Endothelial cell of umbilical vein (primary cell): ENCODE measurements at regions not wholly inside any gene's neighbourhood (a gene's known extent, or its start where the extent isn't known, plus 50 kb on each side); places are given as distances from the start of the nearest gene placed in this dataset.

Experiments used
- BruUV-seq: library from RNA; stranded (reverse); fragments of 400-500 nt; replicated peaks from 2 replicates; lab custom pipeline; 2021; lab: Mats Ljungman, UMichigan
- CTCF ChIA-PET: fragments of 300-600, 350-600 bp; sonication (Branson Sonifier 250); formaldehyde crosslinking; loops from one replicate; lab custom pipeline; 2021; ENCODE audit warnings: antibody characterized with exemption, inconsistent platforms; lab: Charles Lee
- POLR2A ChIA-PET: fragments of 300-600, 350-600 bp; sonication (Branson Sonifier 250); formaldehyde crosslinking; loops from one replicate; lab custom pipeline; 2021; ENCODE audit warnings: antibody characterized with exemption, inconsistent platforms; lab: Charles Lee
- DNase-seq: peaks from one replicate; pipeline ENCODE4 v3.0.0-alpha.2; 2011; ENCODE audit warnings: low read depth, low spot score
- FAIRE-seq: peaks from 2 replicates; lab custom pipeline; 2011; peaks lifted over from hg19 to GRCh38; lab: Jason Lieb, UNC
- H2AFZ ChIP-seq: 2 replicates; pipeline ENCODE4 v1.6.0; 2012; ENCODE audit warnings: low read depth, low read length, control low read depth, inconsistent platforms
- H3K27ac ChIP-seq: 2 replicates; pipeline ENCODE4 v1.5.1; 2011; ENCODE audit warnings: low read depth, mild to moderate bottlenecking, control low read depth, low read length, moderate library complexity; ENCODE audit not compliant: insufficient read depth
- H3K27me3 ChIP-seq, 2 experiments: 2 replicates each; pipeline versions ENCODE4 v1.6.0 to v1.6.1; 2011; ENCODE audit warnings: low read length in 2 of 2, mixed read lengths in 1 of 2; ENCODE audit not compliant: control insufficient read depth in 2 of 2, insufficient read depth in 2 of 2
- H3K36me3 ChIP-seq, 2 experiments: 2 replicates in 1 of 2; 3 replicates in 1 of 2; pipeline ENCODE4 v1.5.1; 2011; ENCODE audit warnings: low read length in 2 of 2, mild to moderate bottlenecking in 1 of 2, moderate library complexity in 1 of 2; ENCODE audit not compliant: control insufficient read depth in 2 of 2, insufficient read depth in 2 of 2; ENCODE audit errors: extremely low read depth in 1 of 2
- H3K4me1 ChIP-seq: 3 replicates; pipeline ENCODE4 v1.5.1; 2011; ENCODE audit warnings: mild to moderate bottlenecking, low read length; ENCODE audit not compliant: control insufficient read depth, insufficient read depth; ENCODE audit errors: extremely low read depth
- H3K4me2 ChIP-seq: 2 replicates; pipeline ENCODE4 v1.6.1; 2011; ENCODE audit warnings: low read length, control low read depth, mixed read lengths; ENCODE audit not compliant: insufficient read depth
- H3K4me3 ChIP-seq, 3 experiments: fragments of 200-600 bp in 1 of 3; sonication (generic), shearing (Covaris generic) in 1 of 3; replicated peaks in 1 of 3; 2 replicates each; pipeline ENCODE4 v1.5.1; 2011 to 2016; ENCODE audit warnings: control low read depth in 3 of 3, low read length in 3 of 3, mild to moderate bottlenecking in 2 of 3, inconsistent platforms in 1 of 3, low read depth in 1 of 3, moderate library complexity in 1 of 3; ENCODE audit not compliant: insufficient read depth in 1 of 3
- H3K79me2 ChIP-seq: 2 replicates; pipeline ENCODE4 v1.6.0; 2012; ENCODE audit warnings: low read length, inconsistent platforms; ENCODE audit not compliant: control insufficient read depth, insufficient read depth
- H3K9ac ChIP-seq: replicated peaks from 2 replicates; pipeline ENCODE3; 2011; ENCODE audit warnings: low read length, control low read depth; ENCODE audit not compliant: insufficient read depth; ENCODE audit errors: extremely low read depth
- H3K9me1 ChIP-seq: replicated peaks from 3 replicates; pipeline ENCODE4 v1.6.0; 2011; ENCODE audit warnings: mild to moderate bottlenecking, low read length; ENCODE audit not compliant: control insufficient read depth, insufficient read depth; ENCODE audit errors: extremely low read depth
- H3K9me3 ChIP-seq: replicated peaks from 2 replicates; pipeline ENCODE4 v1.5.1; 2012; ENCODE audit warnings: low read length, inconsistent platforms; ENCODE audit not compliant: control insufficient read depth, insufficient read depth
- H4K20me1 ChIP-seq: replicated peaks from 2 replicates; pipeline ENCODE3; 2011; ENCODE audit warnings: mild to moderate bottlenecking, low read length; ENCODE audit not compliant: control insufficient read depth, insufficient read depth; ENCODE audit errors: extremely low read depth
- CTCF ChIP-seq, 2 donors: IDR thresholded peaks; 1 replicate in 1 of 2; 2 replicates in 1 of 2; pipeline ENCODE4 v1.5.1; 2011; ENCODE audit warnings: low read length in 2 of 2, mild to moderate bottlenecking in 2 of 2, moderate library complexity in 2 of 2, control low read depth in 1 of 2, inconsistent platforms in 1 of 2, low read depth in 1 of 2; ENCODE audit not compliant: insufficient read depth in 1 of 2; ENCODE audit errors: extremely low read depth in 1 of 2
- EZH2 ChIP-seq: IDR thresholded peaks from 2 replicates; pipeline ENCODE4 v1.6.1; 2012; ENCODE audit warnings: borderline replicate concordance, low read depth, mild to moderate bottlenecking, moderate library complexity, low read length, inconsistent platforms; ENCODE audit not compliant: severe bottlenecking
- FOS ChIP-seq: IDR thresholded peaks from 2 replicates; pipeline ENCODE4 v1.6.1; 2011; ENCODE audit warnings: mild to moderate bottlenecking, low read length, moderate library complexity, borderline replicate concordance; ENCODE audit not compliant: insufficient read depth
- GATA2 ChIP-seq: IDR thresholded peaks from 2 replicates; pipeline ENCODE4 v1.7.0; 2011; ENCODE audit warnings: low read depth, mild to moderate bottlenecking, moderate library complexity, mixed read lengths, low read length; ENCODE audit not compliant: insufficient read length, insufficient read depth
- JUN ChIP-seq: IDR thresholded peaks from 2 replicates; pipeline ENCODE4 v1.6.1; 2011; ENCODE audit warnings: borderline replicate concordance, low read depth; ENCODE audit not compliant: insufficient read length, insufficient read depth
- MAX ChIP-seq: IDR thresholded peaks from 2 replicates; pipeline ENCODE4 v1.6.1; 2011; ENCODE audit not compliant: insufficient read depth, insufficient read length
- MYC ChIP-seq: IDR thresholded peaks from one replicate; pipeline ENCODE4 v1.6.1; 2011; ENCODE audit warnings: mild to moderate bottlenecking, low read depth, low read length
- POLR2A ChIP-seq: IDR thresholded peaks from 2 replicates; pipeline ENCODE4 v1.6.1; 2012; ENCODE audit warnings: low read depth, mild to moderate bottlenecking, control low read depth, low read length
- POLR2AphosphoS5 ChIP-seq: IDR thresholded peaks from 2 replicates; pipeline ENCODE4 v1.6.1; 2012; ENCODE audit warnings: low read depth, mild to moderate bottlenecking, control low read depth, low read length, moderate library complexity; ENCODE audit not compliant: insufficient read depth
- dilution Hi-C: fragments of 300-500 bp; cut with MboI; formaldehyde crosslinking; loops from one replicate; pipeline ENCODE4 v1.15.0; 2019; ENCODE audit warnings: low sequenced_read_pairs; ENCODE audit not compliant: extremely low pct_ligation_motif_present
- intact Hi-C: fragments of 100-400 bp; cut with micrococcal nuclease; formaldehyde crosslinking; loops from one replicate; pipeline ENCODE4 v1.10.0; 2022

GRCh38 chr13:104296286-104296685, 1230.1 kb upstream of the SLC10A2 start:
- H3K27me3 ChIP-seq, result no peaks in the 10 kb centered on the region
- no peaks in the 10 kb centered on the region for H3K4me1 ChIP-seq
- no peak overlapping the region for H3K4me2 ChIP-seq
- H3K79me2 ChIP-seq, result no peaks in the 10 kb centered on the region
- intact Hi-C loops (no loop called here), dilution Hi-C loops (no loop called here)
- H3K4me3 ChIP-seq, result no peak overlapping the region
- no peaks in the 10 kb centered on the region for H4K20me1 ChIP-seq
- H3K9me3 ChIP-seq, result no peaks in the 10 kb centered on the region
- BruUV-seq, result no TSS peak
- TF ChIP-seq CTCF (IDR thresholded peaks at IDR 0.05; ENCODE audit: extremely low read depth in 1 of 2, insufficient read depth in 1 of 2, low read depth in 1 of 2, low read length in 2 of 2) (no peak), JUN (no peak), POLR2A (no peak), MYC (no peak)
- H3K9ac ChIP-seq, result no peak overlapping the region
- H3K27ac ChIP-seq, result no peak overlapping the region
- no peak for DNase-seq
- H3K9me1 ChIP-seq, result no peaks in the 10 kb centered on the region
- FAIRE-seq, result no peak
- no peak overlapping the region for H2AFZ ChIP-seq
- CTCF ChIA-PET, result interaction anchor here (0.5 to 1.2 kb wide), 2 partner anchors 10 to 14 kb away, joined by 3 to 4 read pairs; no protein-coding TSS in a partner anchor
- POLR2A ChIA-PET, result no interaction called here
- H3K36me3 ChIP-seq, result no peaks in the 10 kb centered on the region

- Histone ChIP-seq H3K79me2 (no peaks in the 10 kb centered on the region), H3K4me3 (no peak overlapping the region), H2AFZ (no peak overlapping the region), H3K36me3 (no peaks in the 10 kb centered on the region), H3K9me1 (no peaks in the 10 kb centered on the region), H3K4me2 (no peak overlapping the region), H4K20me1 (no peaks in the 10 kb centered on the region), H3K9me3 (no peaks in the 10 kb centered on the region), H3K9ac (no peak overlapping the region), H3K27ac (no peak overlapping the region), H3K27me3 (no peaks in the 10 kb centered on the region), H3K4me1 (no peaks in the 10 kb centered on the region)
- intact Hi-C loops, result no loop called here
- no peak for DNase-seq
- ChIA-PET CTCF (no interaction called here), POLR2A (no interaction called here)
- FAIRE-seq, result no peak
- TF ChIP-seq EZH2 (no peak), POLR2AphosphoS5 (no peak), MYC (no peak), CTCF (IDR thresholded peaks at IDR 0.05; ENCODE audit: extremely low read depth in 1 of 2, insufficient read depth in 1 of 2, low read depth in 1 of 2, low read length in 2 of 2) (no peak), FOS (no peak), GATA2 (no peak), POLR2A (no peak), JUN (no peak), MAX (no peak)
- dilution Hi-C loops, result no loop called here
- BruUV-seq, result no TSS peak
These were observed 1229.3 kb upstream of the SLC10A2 start for GRCh38 chr13:104295537-104295936.
